Fibroblast of gingiva (primary cell): ENCODE measurements at regions not wholly inside any gene's neighbourhood (a gene's known extent, or its start where the extent isn't known, plus 50 kb on each side); places are given as distances from the start of the nearest gene placed in this dataset.
"Not testable (repeated sequence)": the region's sequence is repeated elsewhere in the genome, so short reads cannot be mapped to it uniquely, and the experiment has no call there.

Source experiments
- DNase-seq: peaks from one replicate; pipeline ENCODE4 v3.0.0-alpha.2; 2011; ENCODE audit warnings: low read depth

DNA sequence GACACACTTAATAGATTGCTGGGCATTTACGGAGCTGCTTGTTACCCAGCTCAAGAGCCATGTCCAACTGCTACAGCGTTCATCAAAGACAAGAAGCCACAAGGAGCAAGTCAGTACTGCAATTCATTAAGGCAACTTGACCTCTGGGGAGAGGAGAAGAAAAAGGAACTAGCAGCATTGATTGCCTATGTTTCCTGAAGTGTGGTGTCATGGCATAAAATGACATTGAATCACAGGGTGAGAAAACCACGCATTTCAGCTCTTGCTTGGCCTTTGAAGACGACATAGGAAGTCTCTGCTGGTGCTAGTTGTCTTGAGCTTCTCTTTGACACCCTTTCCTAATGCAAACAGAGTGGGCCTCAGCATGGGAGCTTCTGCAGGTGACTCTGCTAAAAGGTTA lies 139.1 kb downstream of the CDH26 start:
- DNase-seq = no peak

DNA sequence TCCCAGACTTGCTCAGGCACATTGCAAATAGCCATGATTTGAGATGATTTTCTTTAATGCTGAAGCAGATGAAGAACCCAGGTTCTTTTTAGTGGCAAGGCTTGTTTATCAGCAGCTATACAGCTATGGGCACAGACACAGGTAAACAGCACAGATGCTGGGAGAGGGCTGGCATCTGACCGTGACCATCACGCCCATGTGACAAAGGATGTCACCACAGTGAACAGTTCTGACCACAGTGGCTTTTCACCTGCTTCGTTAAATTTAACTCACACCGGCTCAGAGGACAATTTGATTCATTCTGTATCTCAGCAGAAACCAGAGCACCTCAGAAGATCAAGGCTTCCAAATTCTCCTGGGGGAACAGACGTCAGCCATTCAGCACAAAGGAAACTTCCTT lies 142.6 kb downstream of the CDH26 start:
- DNase-seq = no peak

DNA sequence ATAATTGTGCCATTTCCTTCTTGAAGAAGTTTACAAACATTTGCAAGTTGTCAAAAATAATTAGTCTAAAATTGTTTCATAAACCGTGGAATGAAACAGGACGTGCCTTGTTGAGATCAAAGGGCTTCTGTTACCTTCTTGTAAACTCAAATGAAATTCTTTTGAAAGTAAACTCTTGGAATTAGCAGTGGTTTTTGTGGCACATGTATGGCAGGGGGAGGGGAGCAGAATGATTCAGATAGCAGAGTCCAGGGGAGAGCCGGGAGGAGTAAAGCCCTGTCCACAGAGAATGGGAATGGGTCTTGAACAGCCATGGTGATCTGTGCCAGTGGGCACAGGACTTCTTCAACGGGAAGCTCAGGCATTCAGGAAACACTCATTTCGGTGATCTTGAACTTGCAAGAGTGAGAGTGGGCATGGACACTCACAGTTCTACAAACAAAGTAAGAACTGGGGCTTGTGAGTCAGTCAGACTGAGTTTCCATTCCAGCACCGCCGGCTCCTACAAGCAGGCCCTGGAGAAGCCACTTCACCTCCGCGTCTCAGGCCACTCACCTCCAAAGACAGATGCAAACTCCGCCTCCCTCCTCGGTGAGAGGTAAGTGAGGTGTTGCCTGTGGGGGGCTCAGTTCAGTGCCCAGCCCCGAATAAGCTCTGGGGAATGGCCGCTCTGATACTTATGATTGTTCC lies 143.1 kb downstream of the CDH26 start:
- no peak for DNase-seq

DNA sequence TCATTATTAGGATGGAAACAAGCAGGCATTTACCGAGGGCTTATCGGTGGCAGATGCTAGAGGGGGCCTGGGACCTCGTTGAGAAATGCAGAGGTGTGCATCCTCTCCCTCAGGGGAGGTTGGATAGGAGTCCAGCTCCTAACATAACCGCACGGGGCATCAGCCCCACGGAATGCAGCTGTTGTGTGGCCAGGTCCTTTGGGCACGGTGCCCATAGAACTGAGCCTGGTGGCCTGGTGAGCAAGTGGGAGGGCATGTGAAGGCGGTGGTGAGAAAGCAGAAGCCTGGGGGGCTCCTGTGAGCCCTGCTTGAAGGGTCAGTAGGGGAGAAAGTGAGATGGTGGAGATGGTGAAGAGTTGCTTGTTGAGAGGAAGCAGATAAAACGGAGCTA lies 143.7 kb downstream of the CDH26 start:
- no peak for DNase-seq

DNA sequence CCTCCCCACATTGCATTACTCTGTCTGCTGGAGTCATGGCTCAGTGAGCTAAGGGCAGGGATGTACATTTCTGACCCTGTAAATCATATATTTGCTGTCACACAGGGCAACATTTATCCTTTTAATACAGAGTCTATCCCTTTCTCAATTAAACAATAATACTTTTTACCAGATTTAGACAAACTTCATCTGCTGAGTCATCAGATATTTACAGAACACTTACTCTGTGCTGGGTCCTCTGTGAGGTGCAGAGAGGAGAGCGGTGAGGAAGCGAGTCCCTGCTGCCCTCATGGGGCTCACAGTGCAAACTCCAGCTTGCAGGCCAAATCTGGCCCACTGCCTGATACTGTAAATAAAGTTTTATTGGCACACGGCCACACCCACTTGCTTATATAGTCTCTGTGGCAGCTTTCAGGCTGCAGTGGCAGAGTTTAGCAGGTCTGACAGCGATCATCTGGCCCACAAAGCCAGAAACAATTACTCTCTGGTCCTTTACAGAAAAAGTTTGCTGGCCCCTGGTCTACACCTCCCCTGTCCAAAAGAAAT lies 144.5 kb downstream of the CDH26 start:
- no peak for DNase-seq

DNA sequence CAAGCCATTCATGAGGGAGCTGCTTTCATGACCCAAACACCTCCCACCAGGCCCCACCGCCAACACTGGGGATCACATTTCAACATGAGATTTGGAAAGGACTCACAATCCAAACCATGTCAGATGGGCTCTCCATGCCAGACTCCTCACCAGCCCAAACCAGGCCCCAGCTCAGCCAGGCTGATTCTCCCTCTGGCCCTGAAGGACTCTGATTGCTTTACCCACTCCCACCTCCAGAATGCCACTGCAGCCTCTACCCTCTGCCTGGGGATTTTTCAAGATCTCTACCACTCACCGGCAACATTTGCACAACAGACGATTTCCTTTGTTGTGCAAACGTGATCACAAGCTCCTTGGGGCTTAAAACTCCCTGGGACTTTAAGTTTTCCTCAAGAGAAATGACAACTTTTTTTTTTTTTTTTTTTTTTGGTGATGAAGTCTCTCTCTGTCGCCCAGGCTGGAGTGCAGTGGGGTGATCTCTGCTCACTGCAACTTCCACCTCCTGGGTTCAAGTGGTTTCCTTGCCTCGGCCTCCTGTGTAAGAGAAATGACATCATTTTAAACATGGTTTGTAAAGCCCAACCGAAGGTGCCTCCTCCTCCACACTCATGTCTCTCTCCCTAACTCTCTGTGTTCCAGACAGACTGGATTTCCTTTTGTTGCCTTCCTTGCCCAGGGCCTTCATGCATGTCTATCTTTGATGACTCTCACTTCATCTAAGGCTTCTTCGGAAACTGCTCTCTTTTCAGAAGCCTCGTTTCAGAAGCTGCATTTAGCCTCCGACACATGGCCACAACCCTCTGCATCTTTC lies 147.0 kb downstream of the CDH26 start:
- no peak for DNase-seq

DNA sequence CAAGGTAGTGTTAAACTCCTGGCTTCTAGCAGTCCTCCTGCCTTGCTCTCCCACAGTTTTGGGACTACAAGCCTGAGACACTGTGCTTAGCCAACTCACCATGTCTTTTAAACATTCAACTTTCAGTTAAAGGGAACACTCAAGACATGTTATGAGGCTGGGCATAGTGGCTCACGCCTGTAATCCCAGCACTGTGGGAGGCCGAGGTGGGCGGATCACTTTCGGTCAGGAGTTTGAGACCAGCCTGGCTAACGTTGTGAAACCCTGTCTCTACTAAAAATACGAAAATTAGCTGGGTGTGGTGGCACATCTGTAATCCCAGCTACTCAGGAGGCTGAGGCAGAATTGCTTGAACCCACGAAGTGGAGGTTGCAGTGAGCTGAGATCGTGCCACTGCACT lies 148.0 kb downstream of the CDH26 start:
- not testable (repeated sequence) for DNase-seq

DNA sequence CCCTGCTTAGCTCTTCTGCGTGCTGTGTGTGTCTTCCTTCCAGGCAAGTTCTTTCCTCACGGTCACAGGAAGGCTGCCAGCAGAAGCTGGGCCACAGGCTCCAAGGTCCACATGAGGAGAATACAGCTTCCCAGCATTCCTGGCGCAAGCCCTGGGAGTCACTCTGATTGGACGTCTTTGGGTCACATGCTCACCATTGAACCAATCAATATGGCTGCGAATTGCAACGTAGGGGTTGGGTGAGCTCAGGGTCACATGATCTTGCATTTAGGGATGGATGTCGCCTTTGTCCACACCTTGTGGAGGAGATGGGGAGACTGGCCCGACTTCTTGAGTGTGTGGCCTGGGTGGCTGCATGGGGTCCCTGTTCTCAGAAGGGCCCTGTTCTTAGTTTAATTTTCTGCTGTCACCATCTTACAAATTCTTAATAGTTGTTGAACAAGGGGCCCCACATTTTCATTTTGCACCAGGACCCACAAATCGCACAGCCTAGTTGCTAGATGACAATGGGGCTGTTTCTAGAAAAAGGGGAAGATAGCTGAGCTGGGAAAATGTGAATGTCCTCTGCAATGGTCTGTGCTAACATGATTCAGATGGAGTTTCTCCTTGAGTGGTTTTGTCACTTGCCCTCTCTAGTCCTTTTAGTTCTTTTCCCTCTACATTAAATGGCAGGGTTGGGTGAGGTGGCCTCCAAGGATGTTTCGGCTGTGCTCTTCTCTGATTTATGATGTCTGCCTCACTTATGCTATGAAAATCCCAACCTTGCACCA lies 149.6 kb downstream of the CDH26 start:
- DNase-seq = no peak

DNA sequence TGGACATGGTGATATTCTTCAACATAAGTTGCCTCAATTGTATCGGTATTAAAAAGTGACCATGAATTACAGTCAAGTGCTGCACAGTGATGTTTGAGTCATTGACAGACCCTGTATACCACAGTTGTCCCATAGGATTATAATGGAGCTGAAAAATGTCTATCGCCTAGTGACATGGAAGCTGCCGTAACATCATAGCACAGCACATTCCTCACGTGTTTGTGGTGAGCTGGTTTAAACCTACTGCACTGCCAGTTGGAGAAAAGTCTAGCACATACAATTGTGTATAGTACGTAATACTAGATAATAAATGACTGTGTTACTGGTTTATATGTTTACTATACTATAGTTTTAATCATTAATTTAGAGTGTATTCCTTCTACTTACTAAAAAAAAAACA lies 150.2 kb downstream of the CDH26 start:
- DNase-seq = no peak

DNA sequence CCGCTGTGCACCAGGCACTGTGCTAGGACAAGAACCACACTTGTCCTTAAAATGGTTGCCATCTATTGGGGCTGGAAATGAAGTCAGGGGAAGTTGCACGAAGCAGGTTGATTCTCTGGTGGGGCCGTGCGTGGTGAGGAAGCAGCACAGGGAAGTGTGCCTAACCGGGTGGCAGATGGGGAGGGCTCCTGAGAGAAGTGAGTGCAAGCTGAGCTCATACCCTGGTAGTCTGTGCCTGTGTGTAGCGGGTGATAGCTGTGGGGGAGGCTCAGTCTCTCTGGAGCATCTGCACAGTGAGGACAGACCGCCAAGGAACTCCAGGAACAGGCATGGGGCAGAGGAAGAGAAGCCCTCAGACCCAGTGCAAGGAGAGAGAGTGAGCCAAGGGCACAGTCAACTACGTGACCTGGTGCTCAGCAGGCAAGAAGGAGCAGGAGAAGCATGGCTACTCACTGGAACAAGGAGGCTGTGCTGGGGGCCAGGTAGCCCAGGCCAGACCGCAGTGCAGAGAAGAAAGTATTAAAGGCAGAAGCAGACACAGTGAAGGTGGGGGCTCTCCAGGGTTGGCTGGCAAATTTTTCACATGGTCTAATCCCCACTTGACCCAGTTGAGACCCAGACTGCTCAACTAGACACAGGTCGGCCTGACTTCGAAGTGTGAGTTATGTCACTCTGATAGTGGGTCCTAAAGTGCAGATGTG lies 155.0 kb downstream of the CDH26 start:
- no peak for DNase-seq

DNA sequence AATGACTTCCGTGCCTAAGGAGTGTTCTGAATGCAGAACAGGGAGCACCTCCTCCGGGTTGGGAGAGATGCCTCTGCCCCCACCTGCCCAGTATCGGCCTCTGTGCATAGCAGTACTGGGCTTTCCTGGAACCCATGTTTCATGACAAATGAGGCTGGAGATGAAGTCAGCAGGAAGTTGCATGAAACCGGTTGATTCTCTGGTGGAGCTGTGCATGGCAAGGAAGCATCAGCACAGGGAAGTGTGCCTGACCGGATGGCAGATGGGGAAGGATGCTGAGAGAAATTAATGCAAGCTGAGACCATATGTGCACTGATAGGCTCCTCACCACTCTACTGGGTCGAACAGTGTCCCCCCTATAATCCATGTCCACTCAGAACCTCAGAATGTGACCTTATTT lies 155.5 kb downstream of the CDH26 start:
- DNase-seq = no peak

DNA sequence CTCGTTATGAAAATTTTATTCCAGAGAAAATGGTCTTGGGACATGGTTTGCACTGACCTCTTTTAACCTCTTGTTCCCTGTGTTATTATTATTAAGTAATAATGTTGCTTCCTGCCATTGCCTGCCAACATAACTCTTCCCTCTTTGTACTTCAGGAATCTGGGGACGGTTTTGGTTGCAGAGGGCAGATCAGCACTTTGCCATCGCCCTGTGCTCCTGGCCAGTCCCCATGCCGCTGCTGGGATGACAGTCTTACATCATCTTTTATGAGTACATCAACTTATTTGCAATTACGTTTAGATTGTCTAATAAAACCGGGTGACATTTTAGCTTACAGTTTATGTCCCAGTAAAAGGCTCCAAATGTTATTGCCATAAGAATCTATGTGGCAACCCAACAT lies 157.2 kb downstream of the CDH26 start:
- no peak for DNase-seq

DNA sequence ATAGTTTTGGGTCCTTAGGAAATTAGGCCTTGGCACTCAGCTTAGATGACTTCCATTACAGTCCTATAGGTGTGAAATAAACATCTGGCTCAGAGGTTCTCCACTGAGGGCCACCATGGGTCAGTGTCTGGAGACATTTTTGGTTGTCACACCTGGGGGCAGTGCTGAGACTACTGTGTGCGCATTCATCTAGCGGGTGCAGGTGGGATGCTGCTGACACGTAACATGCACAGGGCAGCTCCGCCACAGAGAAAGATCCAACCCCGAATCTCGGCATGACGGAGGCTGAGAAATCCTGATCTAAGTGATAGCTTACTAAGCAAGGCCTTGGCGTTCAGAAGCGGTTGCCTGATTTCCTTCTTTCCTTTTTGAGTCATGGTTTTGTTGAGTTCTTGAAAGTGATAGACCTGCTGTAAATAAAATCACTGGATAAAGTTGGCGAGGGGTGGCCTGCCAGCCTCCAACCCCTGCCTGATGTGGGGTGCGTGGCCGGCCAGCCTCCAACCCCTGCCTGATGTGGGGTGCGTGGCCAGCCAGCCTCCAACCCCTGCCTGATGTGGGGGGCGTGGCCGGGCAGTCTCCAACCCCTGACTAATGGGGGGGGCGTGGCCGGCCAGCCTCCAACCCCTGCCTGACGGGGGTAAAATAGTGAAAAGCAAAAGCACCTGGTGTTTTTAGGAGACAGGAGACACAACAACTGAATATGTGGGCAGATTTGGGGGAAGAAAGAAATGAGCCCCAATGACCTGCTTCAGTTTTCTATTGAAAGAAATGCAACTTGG lies 158.1 kb downstream of the CDH26 start:
- DNase-seq = no peak

DNA sequence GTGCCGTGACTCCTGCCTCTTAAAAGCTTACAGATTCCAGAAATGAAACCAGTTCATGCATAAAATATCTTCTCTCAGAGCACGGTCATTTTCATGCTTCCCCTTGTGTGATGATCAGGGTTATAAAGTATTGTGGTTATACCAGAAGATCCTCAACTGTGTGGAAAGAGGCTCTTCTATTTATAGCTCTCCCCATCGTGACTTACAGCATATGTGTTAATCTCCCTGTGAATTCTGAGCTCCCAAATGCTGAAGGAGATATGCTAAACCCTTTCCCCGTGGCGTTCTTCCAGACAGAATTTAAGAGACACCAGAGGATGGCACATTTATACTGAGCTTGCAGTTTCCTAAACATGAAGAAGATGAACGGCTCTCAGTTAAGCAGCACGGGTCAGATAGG lies 158.8 kb downstream of the CDH26 start:
- peak; percentile 27 for DNase-seq

DNA sequence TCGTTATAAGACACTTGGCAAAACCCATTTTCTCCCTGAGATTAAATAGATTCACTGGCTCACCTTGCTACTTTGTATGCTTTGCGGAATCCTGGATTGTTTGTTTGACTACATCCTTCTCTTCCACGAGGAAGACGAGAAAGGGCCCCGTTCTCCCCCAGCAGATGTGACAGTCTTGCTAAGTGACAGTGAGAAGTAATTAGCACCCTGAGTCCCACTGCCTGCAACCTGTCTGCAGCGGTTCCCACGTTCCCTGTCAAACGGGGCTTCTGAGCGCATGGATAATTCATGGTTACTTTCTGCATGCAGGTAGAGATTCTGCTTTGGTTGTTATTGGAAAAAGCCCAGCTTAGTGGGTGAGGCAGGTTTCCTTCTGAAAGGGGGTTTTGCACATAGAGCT lies 163.7 kb downstream of the CDH26 start:
- no peak for DNase-seq

DNA sequence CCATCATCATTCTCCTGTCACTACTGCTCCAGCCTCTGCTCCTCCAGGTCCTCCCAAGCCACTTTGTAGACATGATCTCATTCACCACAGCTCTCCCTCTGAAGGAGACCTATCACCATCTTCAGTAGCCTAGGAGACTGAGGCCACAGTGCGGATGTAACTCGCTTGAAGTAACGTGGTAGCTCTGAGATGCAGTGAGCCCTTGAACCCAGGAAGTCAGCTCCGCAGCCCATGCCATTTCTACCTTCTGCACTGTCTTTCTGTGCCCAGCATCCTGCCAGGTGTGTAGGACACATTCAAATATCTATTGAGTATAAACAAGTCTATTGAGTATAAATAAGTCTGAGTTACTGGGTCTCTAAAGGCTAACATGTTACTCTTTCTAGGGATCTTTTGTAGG lies 164.4 kb downstream of the CDH26 start:
- DNase-seq = no peak

DNA sequence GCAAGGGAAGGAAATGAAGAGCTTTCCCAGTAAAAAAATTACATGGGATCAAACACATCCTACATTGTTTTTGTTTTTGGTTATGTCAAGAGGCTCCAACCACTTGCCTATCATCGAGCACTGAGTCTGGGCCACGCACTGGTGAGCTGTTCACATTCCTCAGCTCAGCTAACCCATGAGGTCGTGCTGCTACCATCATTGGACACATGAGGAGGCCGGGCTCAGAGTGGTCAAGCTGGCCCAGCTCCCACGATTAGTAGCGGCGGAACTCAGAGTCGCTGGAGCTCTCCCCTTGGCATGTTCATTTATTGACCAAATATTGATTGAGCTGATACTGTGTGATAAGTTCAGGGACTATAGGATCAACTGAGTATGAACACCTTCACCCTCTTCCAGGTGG lies 164.9 kb downstream of the CDH26 start:
- no peak for DNase-seq

DNA sequence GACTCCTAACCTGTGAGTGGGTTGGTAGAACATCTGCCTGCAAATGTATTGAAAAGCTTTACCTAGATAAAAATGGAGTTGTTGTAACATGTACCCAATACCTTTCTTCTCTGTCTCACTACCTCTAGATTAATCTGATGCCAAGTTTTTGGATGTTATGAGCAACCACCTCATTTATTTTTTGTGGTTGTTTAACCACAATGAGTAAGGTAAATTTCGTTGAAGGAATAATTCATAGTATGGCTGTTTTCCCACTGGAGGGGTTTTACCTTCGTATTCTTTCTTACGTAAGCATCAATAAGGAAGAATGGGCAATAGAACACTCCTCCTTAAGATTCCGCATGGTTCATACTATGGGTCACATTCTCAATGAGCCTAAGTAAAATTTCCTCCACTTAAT lies 165.4 kb downstream of the CDH26 start:
- DNase-seq = no peak

DNA sequence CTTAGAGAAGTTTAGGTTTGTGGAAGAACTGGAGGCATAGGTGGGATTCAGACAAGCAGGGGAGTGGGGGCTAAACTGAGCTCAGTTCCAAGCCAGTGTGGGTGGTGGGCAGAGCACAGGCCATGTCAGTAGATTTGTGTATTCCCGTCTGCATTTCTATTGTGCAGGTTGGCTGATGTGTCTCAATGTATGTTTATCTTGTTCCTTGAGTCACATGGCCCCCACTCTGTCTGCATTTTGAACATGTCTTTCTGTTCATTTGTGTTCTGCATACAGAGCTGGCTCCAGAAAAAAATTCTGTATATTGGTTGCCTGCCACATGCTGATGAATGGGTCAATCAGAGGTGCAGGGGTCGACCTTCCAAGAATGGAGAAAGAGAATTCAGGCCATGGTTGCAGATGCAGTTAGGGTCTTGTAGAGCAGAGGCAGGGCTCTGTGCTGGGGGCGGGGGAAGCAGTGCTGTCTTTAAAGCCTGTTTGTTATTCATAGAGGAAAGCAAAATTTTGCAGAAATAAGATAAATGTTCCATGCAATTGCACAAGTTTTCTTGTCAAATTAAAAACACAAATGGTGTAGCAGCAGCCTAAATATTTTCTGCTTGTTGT lies 166.7 kb downstream of the CDH26 start:
- DNase-seq = no peak

DNA sequence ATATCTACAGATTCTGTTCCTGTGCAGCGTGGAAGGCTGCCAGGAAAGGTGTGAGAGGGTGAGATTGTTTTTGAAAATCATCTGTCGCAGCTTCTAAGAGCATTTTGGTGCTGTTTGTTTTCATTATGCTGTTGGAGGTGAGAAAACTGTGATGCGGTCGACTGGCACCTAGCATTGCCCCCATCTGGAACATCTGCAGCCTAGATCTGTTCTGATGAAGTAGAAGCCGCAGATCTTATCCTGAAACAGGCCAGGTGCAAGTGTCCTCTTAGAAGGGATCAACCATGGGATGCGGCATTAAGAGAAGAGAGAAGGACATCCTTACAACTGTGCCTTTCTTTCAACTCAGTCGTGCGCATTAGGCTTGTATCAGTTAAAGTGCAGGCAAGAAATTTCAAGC lies 167.3 kb downstream of the CDH26 start:
- DNase-seq = no peak

DNA sequence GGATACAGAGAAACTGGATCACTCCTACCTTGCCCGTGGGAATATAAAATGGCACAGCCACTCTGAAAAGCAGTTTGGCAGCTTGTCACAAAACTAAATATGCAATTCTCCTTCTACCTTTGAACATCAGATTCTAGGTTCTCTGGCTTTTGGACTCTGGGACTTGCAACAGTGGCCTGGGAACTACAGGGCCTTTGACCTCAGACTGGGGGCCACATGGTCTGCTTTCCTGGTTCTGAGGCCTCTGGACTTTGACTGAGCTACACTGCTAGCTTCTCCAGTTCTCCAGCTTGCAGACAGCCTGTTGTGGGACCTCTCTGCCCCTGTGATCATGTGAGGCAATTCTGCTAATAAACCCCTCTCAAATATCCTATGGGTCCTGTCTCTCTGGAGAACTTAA lies 168.8 kb downstream of the CDH26 start:
- no peak for DNase-seq
